A549 (cell line): ENCODE measurements at regions not wholly inside any gene's neighbourhood (a gene's known extent, or its start where the extent isn't known, plus 50 kb on each side); places are given as distances from the start of the nearest gene placed in this dataset.

Experiments
- BCL3 ChIP-seq: fragments of >200 bp; sonication (Bioruptor Twin); formaldehyde crosslinking; IDR thresholded peaks from 3 replicates; pipeline ENCODE4 v1.6.1; 2016
- CTCF ChIP-seq: fragments of >200 bp; sonication (Bioruptor Twin); formaldehyde crosslinking; IDR thresholded peaks from 3 replicates; pipeline ENCODE4 v1.5.1; 2016
- POLR2A ChIP-seq: IDR thresholded peaks from 2 replicates; pipeline ENCODE4 v1.6.1; 2012; ENCODE audit warnings: mild to moderate bottlenecking, low read length

DNA sequence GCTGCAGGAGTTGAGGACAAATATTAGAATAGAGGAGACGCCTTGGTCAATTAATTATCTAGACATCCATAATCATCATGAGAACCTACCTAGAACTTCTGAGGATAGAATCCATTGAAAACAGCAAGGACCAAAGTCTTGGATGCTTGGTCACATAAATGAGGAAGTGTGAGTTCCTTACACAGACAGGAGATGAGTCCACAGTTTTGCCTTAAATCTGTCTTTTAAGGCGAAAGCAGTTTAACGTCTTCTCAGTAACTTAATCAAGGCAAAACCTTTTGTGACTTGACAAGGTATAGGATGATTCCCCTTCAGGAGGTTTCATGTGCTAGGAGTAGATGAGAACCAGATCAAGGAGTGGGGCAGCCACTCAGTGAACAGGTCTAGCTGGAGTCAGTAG lies 1783.2 kb upstream of the CELF4 start:
- no peak for TF ChIP-seq POLR2A
- no peak for TF ChIP-seq BCL3
- TF ChIP-seq CTCF, result no peak
